BLaER1 treated with 17β-estradiol and CSF1 and Interleukin-3, amounts not matched to agents 10 nM and 100 nM (cell line): ENCODE measurements at regions not wholly inside any gene's neighbourhood (a gene's known extent, or its start where the extent isn't known, plus 50 kb on each side); places are given as distances from the start of the nearest gene placed in this dataset.
"Not testable (repeated sequence)": the region's sequence is repeated elsewhere in the genome, so short reads cannot be mapped to it uniquely, and the experiment has no call there.

Source experiments
- H3K27ac ChIP-seq, 11 experiments: shearing (Covaris generic); formaldehyde crosslinking; 2 replicates each; pipeline ENCODE4 v1.8.1; 2022
- H3K27me3 ChIP-seq, 11 experiments: shearing (Covaris generic); formaldehyde crosslinking; 2 replicates each; pipeline ENCODE4 v1.8.1; 2022
- H3K36me3 ChIP-seq, 11 experiments: shearing (Covaris generic); formaldehyde crosslinking; 2 replicates each; pipeline ENCODE4 v1.8.1; 2022
- H3K4me1 ChIP-seq, 10 experiments: shearing (Covaris generic); formaldehyde crosslinking; 2 replicates each; pipeline ENCODE4 v1.8.1; 2022
- H3K4me2 ChIP-seq, 11 experiments: shearing (Covaris generic); formaldehyde crosslinking; 2 replicates each; pipeline ENCODE4 v1.8.1; 2022
- H3K4me3 ChIP-seq, 10 experiments: shearing (Covaris generic); formaldehyde crosslinking; 2 replicates each; pipeline ENCODE4 v1.8.1; 2022
- H3K9ac ChIP-seq, 11 experiments: shearing (Covaris generic); formaldehyde crosslinking; 2 replicates each; pipeline ENCODE4 v1.8.1; 2022
- H3K9me3 ChIP-seq, 11 experiments: shearing (Covaris generic); formaldehyde crosslinking; replicated peaks in 1 of 11; 2 replicates each; pipeline ENCODE4 v1.8.1; 2022
- H4K20me1 ChIP-seq, 11 experiments: shearing (Covaris generic); formaldehyde crosslinking; 2 replicates each; pipeline ENCODE4 v1.8.1; 2022
- Cebpa-rat ChIP-seq, 11 experiments: shearing (Covaris generic); IDR thresholded peaks; 2 replicates each; pipeline ENCODE4 v1.8.1; 2022

GRCh38 chr15:60154764-60155325 lies 150.7 kb downstream of the FOXB1 start:
- Histone ChIP-seq H3K4me3 (no peak overlapping the region), H3K4me2 (peak overlapping the region in 1 of 11 experiments; percentile 9; a peak in 1 of 22 replicates), H3K27ac (no peak overlapping the region), H3K36me3 (no peaks in the 10 kb centered on the region), H3K9me3 (no peaks in the 10 kb centered on the region), H3K9ac (no peak overlapping the region), H4K20me1 (no peaks in the 10 kb centered on the region), H3K4me1 (peaks cover 0 to 8% (median 0%) of the 10 kb centered on the region in 10 experiments; a peak in 1 of 20 replicates), H3K27me3 (no peaks in the 10 kb centered on the region)
- TF ChIP-seq Cebpa-rat (IDR thresholded peaks at IDR 0.05): no peak

GRCh38 chr15:60155661-60156060 lies 151.6 kb downstream of the FOXB1 start:
- H3K27ac ChIP-seq: no peak overlapping the region
- no peak overlapping the region for H3K4me2 ChIP-seq
- H3K36me3 ChIP-seq: no peaks in the 10 kb centered on the region
- no peaks in the 10 kb centered on the region for H4K20me1 ChIP-seq
- no peaks in the 10 kb centered on the region for H3K27me3 ChIP-seq
- H3K9ac ChIP-seq: no peak overlapping the region
- peaks cover 0 to 8% (median 0%) of the 10 kb centered on the region in 10 experiments; a peak in 1 of 20 replicates for H3K4me1 ChIP-seq
- no peak overlapping the region for H3K4me3 ChIP-seq
- no peaks in the 10 kb centered on the region for H3K9me3 ChIP-seq
- no peak for TF ChIP-seq Cebpa-rat (IDR thresholded peaks at IDR 0.05)

GRCh38 chr15:60160909-60161308 lies 156.8 kb downstream of the FOXB1 start:
- no peak overlapping the region for H3K4me2 ChIP-seq
- H3K27me3 ChIP-seq: no peaks in the 10 kb centered on the region
- H3K4me1 ChIP-seq: no peaks in the 10 kb centered on the region
- no peak overlapping the region for H3K9ac ChIP-seq
- no peak overlapping the region for H3K27ac ChIP-seq
- no peaks in the 10 kb centered on the region for H3K36me3 ChIP-seq
- no peak for TF ChIP-seq Cebpa-rat (IDR thresholded peaks at IDR 0.05)
- H3K4me3 ChIP-seq: no peak overlapping the region
- no peaks in the 10 kb centered on the region for H4K20me1 ChIP-seq
- no peaks in the 10 kb centered on the region for H3K9me3 ChIP-seq

GRCh38 chr15:60161704-60162103 lies 157.6 kb downstream of the FOXB1 start:
- no peak overlapping the region for H3K4me3 ChIP-seq
- no peaks in the 10 kb centered on the region for H3K27me3 ChIP-seq
- no peaks in the 10 kb centered on the region for H3K9me3 ChIP-seq
- no peaks in the 10 kb centered on the region for H4K20me1 ChIP-seq
- TF ChIP-seq Cebpa-rat (IDR thresholded peaks at IDR 0.05): no peak
- no peaks in the 10 kb centered on the region for H3K36me3 ChIP-seq
- H3K27ac ChIP-seq: no peak overlapping the region
- no peak overlapping the region for H3K9ac ChIP-seq
- H3K4me2 ChIP-seq: no peak overlapping the region
- H3K4me1 ChIP-seq: no peaks in the 10 kb centered on the region

GRCh38 chr15:60162251-60162967 lies 158.3 kb downstream of the FOXB1 start:
- Histone ChIP-seq H3K27me3 (no peaks in the 10 kb centered on the region), H3K4me3 (no peak overlapping the region), H3K27ac (no peak overlapping the region), H3K4me1 (no peaks in the 10 kb centered on the region), H3K9me3 (no peaks in the 10 kb centered on the region), H4K20me1 (no peaks in the 10 kb centered on the region), H3K36me3 (no peaks in the 10 kb centered on the region), H3K4me2 (no peak overlapping the region), H3K9ac (no peak overlapping the region)
- no peak for TF ChIP-seq Cebpa-rat (IDR thresholded peaks at IDR 0.05)

- H3K36me3 ChIP-seq: no peaks in the 10 kb centered on the region
- TF ChIP-seq Cebpa-rat (IDR thresholded peaks at IDR 0.05): no peak
- no peaks in the 10 kb centered on the region for H3K27me3 ChIP-seq
- no peak overlapping the region for H3K9ac ChIP-seq
- H3K4me3 ChIP-seq: no peak overlapping the region
- no peak overlapping the region for H3K4me2 ChIP-seq
- no peak overlapping the region for H3K27ac ChIP-seq
- no peaks in the 10 kb centered on the region for H4K20me1 ChIP-seq
- no peaks in the 10 kb centered on the region for H3K4me1 ChIP-seq
- no peaks in the 10 kb centered on the region for H3K9me3 ChIP-seq
These were observed 158.9 kb downstream of the FOXB1 start for GRCh38 chr15:60162968-60163355.

- no peak overlapping the region for H3K4me3 ChIP-seq
- no peaks in the 10 kb centered on the region for H3K4me1 ChIP-seq
- no peak overlapping the region for H3K27ac ChIP-seq
- H4K20me1 ChIP-seq: no peaks in the 10 kb centered on the region
- H3K27me3 ChIP-seq: no peaks in the 10 kb centered on the region
- H3K9ac ChIP-seq: no peak overlapping the region
- no peaks in the 10 kb centered on the region for H3K9me3 ChIP-seq
- no peak for TF ChIP-seq Cebpa-rat (IDR thresholded peaks at IDR 0.05)
- no peaks in the 10 kb centered on the region for H3K36me3 ChIP-seq
- no peak overlapping the region for H3K4me2 ChIP-seq
These were observed 161.0 kb downstream of the FOXB1 start for GRCh38 chr15:60165111-60165510.

- 0 out of 22 replicates have a peak overlapping the region, but pooled peaks of 1 of the 11 experiments have one; percentile 14 for H3K4me2 ChIP-seq
- TF ChIP-seq Cebpa-rat (IDR thresholded peaks at IDR 0.05): no peak
These were observed 168.0 kb downstream of the FOXB1 start for GRCh38 chr15:60172143-60172542.

GRCh38 chr15:60179786-60180391 lies 175.8 kb downstream of the FOXB1 start:
- H3K27me3 ChIP-seq: no peaks in the 10 kb centered on the region
- no peaks in the 10 kb centered on the region for H4K20me1 ChIP-seq
- no peaks in the 10 kb centered on the region for H3K9me3 ChIP-seq
- no peak overlapping the region for H3K9ac ChIP-seq
- H3K4me2 ChIP-seq: no peak overlapping the region
- no peak for TF ChIP-seq Cebpa-rat (IDR thresholded peaks at IDR 0.05)
- no peak overlapping the region for H3K27ac ChIP-seq
- no peaks in the 10 kb centered on the region for H3K4me1 ChIP-seq
- no peak overlapping the region for H3K4me3 ChIP-seq
- no peaks in the 10 kb centered on the region for H3K36me3 ChIP-seq

More at GRCh38 chr15:60172143-60172542, 168.0 kb downstream of the FOXB1 start:
- Histone ChIP-seq H4K20me1 (no peaks in the 10 kb centered on the region), H3K4me1 (peaks cover 0 to 5% (median 0%) of the 10 kb centered on the region in 10 experiments; a peak in 1 of 20 replicates), H3K27me3 (no peaks in the 10 kb centered on the region), H3K9me3 (no peaks in the 10 kb centered on the region), H3K36me3 (no peaks in the 10 kb centered on the region), H3K27ac (no peak overlapping the region), H3K9ac (no peak overlapping the region), H3K4me3 (no peak overlapping the region)

GRCh38 chr15:60181957-60182356 lies 177.8 kb downstream of the FOXB1 start:
- H3K4me3 ChIP-seq, H4K20me1 ChIP-seq, H3K36me3 ChIP-seq, H3K27me3 ChIP-seq, H3K4me1 ChIP-seq, H3K27ac ChIP-seq, H3K9ac ChIP-seq, H3K9me3 ChIP-seq, H3K4me2 ChIP-seq: not testable (repeated sequence)
